Pancreas (tissue), 10 donors: ENCODE measurements at regions not wholly inside any gene's neighbourhood (a gene's known extent, or its start where the extent isn't known, plus 50 kb on each side); places are given as distances from the start of the nearest gene placed in this dataset.

ENCODE experiments used
- ATAC-seq, 4 donors: fragments of 200-7000 bp; cut with Tn5 transposase; one replicate each; pipeline versions ENCODE4 v1.8.0 to v1.9.1; 2020; ENCODE audit warnings: mild to moderate bottlenecking in 4 of 4, moderate library complexity in 4 of 4
- DNase-seq, 6 donors: peaks; one replicate each; pipeline ENCODE4 v3.0.0-alpha.2; 2020
- FAIRE-seq: peaks from 2 replicates; lab custom pipeline; 2012; peaks lifted over from hg19 to GRCh38; lab: Jason Lieb, UNC
- H3K27ac ChIP-seq, 4 donors: fragments of 200-600 bp; sonication (generic); 1 replicate in 3 of 4; 2 replicates in 1 of 4; pipeline versions ENCODE4 v1.5.0 to v1.8.0; 2020
- H3K27me3 ChIP-seq, 4 donors: fragments of 200-600 bp; one replicate each; pipeline ENCODE4 v1.8.0; 2021
- H3K36me3 ChIP-seq, 3 donors: fragments of 200-600 bp; sonication (generic) in 1 of 3; one replicate each; pipeline versions ENCODE4 v1.5.0 to v1.8.0; 2020 to 2021
- H3K4me1 ChIP-seq, 3 donors: fragments of 200-600 bp; one replicate each; pipeline ENCODE4 v1.8.0; 2021
- H3K4me3 ChIP-seq, 4 donors: fragments of 200-600 bp; sonication (generic) in 2 of 4; one replicate each; pipeline versions ENCODE4 v1.5.0 to v1.8.0; 2020 to 2021
- H3K9me3 ChIP-seq, 4 donors: fragments of 200-600 bp; one replicate each; pipeline ENCODE4 v1.8.0; 2021
- CTCF ChIP-seq, 4 donors: fragments of 200-600 bp; sonication (generic) in 3 of 4; IDR thresholded peaks; one replicate each; pipeline versions ENCODE4 v1.5.0 to v1.8.0; 2021; ENCODE audit warnings: antibody characterized with exemption in 4 of 4
- WGBS, 2 donors: extraction: QIAGEN DNeasy Blood & Tissue Kit; methylation state at CpG; one replicate each; pipeline ENCODE4 v1.1.7; 2013; 5-methylcytosine and 5-hydroxymethylcytosine counted together
- intact Hi-C, 3 donors: fragments of 100-400 bp; cut with DNase I; formaldehyde crosslinking; loops; one replicate each; pipeline versions ENCODE4 v1.11.1 to v1.14.2; 2022
- donor health status: healthy with polysubstance abuse.
- donor health status: DM: no; HTN: no; CAD: no; lungs with moderate emphysema.
- donor health status: DM: no; HTN: no; CAD: no.
- donor health status: control.
- donor health status: control.
- donor health status: Bipolar disorder and iron deficiency.
- donor health status: DM: yes; HTN: yes; CAD: no.
- donor health status: DM: no; HTN: no; CAD: no.
- donor health status: DM: no; HTN: no; CAD: no.
- donor health status: DM: yes; HTN: yes; CAD: no.

- no peak overlapping the region for H3K4me3 ChIP-seq
- H3K36me3 ChIP-seq: no peaks in the 10 kb centered on the region
- H3K27me3 ChIP-seq: no peaks in the 10 kb centered on the region
- 62 to 69% methylated on average over 4 of the region's 4 CpGs for WGBS, 2 donors
- H3K4me1 ChIP-seq: no peaks in the 10 kb centered on the region
- H3K9me3 ChIP-seq: no peaks in the 10 kb centered on the region
- FAIRE-seq (no peak), ATAC-seq (no peak), DNase-seq (no peak)
- no peak overlapping the region for H3K27ac ChIP-seq
- intact Hi-C loops: no loop called here
- no peak for TF ChIP-seq CTCF (IDR thresholded peaks at IDR 0.05)
Observed at GRCh38 chr5:110038297-110038997, 348.7 kb downstream of the MAN2A1 start.

- Histone ChIP-seq H3K4me1 (no peaks in the 10 kb centered on the region), H3K27ac (no peak overlapping the region), H3K36me3 (no peaks in the 10 kb centered on the region), H3K9me3 (no peaks in the 10 kb centered on the region), H3K27me3 (no peaks in the 10 kb centered on the region), H3K4me3 (no peak overlapping the region)
- intact Hi-C loops: no loop called here
- 88 to 92% methylated on average over 2 of the region's 2 CpGs for WGBS, 2 donors
- DNase-seq: no peak
- no peak for FAIRE-seq
- TF ChIP-seq CTCF (IDR thresholded peaks at IDR 0.05): no peak
- no peak for ATAC-seq
Observed at GRCh38 chr5:110040178-110040577, 350.5 kb downstream of the MAN2A1 start.

- Histone ChIP-seq H3K27ac (no peak overlapping the region), H3K9me3 (no peaks in the 10 kb centered on the region), H3K4me1 (no peaks in the 10 kb centered on the region), H3K36me3 (no peaks in the 10 kb centered on the region), H3K27me3 (no peaks in the 10 kb centered on the region), H3K4me3 (no peak overlapping the region)
- ATAC-seq (no peak), FAIRE-seq (no peak), DNase-seq (no peak)
- 71% methylated on average over 2 of the region's 2 CpGs for WGBS, 2 donors
- no peak for TF ChIP-seq CTCF (IDR thresholded peaks at IDR 0.05)
- intact Hi-C loops: no loop called here
Observed at GRCh38 chr5:110043025-110043424, 353.3 kb downstream of the MAN2A1 start.

GRCh38 chr5:110045158-110045557, 355.4 kb downstream of the MAN2A1 start:
- H3K36me3 ChIP-seq: no peaks in the 10 kb centered on the region
- ATAC-seq (no peak), FAIRE-seq (no peak), DNase-seq (no peak)
- intact Hi-C loops: no loop called here
- WGBS, 2 donors: 15 to 25% methylated on average over 1 of the region's 1 CpG
- no peaks in the 10 kb centered on the region for H3K4me1 ChIP-seq
- H3K4me3 ChIP-seq: no peak overlapping the region
- no peaks in the 10 kb centered on the region for H3K9me3 ChIP-seq
- TF ChIP-seq CTCF (IDR thresholded peaks at IDR 0.05): no peak
- no peaks in the 10 kb centered on the region for H3K27me3 ChIP-seq
- H3K27ac ChIP-seq: no peak overlapping the region

GRCh38 chr5:110048491-110048890, 358.8 kb downstream of the MAN2A1 start:
- no peak for TF ChIP-seq CTCF (IDR thresholded peaks at IDR 0.05)
- WGBS, 2 donors: 53 to 58% methylated on average over 2 of the region's 2 CpGs
- no peak for DNase-seq
- ATAC-seq: no peak
- FAIRE-seq: no peak
- H3K9me3 ChIP-seq: no peaks in the 10 kb centered on the region
- no peak overlapping the region for H3K4me3 ChIP-seq
- no peak overlapping the region for H3K27ac ChIP-seq
- H3K27me3 ChIP-seq: no peaks in the 10 kb centered on the region
- intact Hi-C loops: no loop called here
- H3K36me3 ChIP-seq: no peaks in the 10 kb centered on the region
- H3K4me1 ChIP-seq: no peaks in the 10 kb centered on the region
